ENCODE measurements at regions not wholly inside any gene's neighbourhood (a gene's known extent, or its start where the extent isn't known, plus 50 kb on each side); places are given as distances from the start of the nearest gene placed in this dataset.

DNA sequence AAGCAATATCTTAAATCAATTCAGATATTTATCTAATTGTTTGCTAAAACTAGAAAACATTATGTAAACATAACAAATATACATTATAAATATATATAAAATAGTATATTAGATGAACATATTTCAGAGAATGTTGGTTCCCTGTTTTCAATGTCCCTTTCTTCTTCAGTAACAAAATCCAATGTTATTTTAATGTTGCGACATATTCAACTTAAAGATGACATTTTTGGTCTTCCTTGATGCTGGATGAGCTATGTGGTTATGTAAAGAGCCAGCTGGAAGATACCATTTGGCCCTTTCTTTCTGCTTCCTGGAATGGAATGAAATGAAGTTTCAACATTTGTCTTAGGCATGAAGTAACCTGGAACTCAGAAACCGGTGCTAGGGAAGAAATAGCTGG is 668.1 kb upstream of the CDH6 start:
- DNase-seq (no peak), ATAC-seq (ENCODE audit: poor library complexity) (no peak)
- intact Hi-C loops (cut with DNase I, micrococcal nuclease), result no loop called here
- H3K36me3 Mint-ChIP-seq (ENCODE audit: low read depth), result no peaks in the 10 kb centered on the region
- Histone ChIP-seq H3K4me3 (ENCODE audit: low read length) (no peak overlapping the region), H3K36me3 (ENCODE audit: insufficient read depth, low read length) (no peaks in the 10 kb centered on the region), H3K9me3 (ENCODE audit: control insufficient read depth in 1 of 2, insufficient read depth in 1 of 2, low read length in 2 of 2) (peaks cover 0 to 3% of the 10 kb centered on the region in 2 experiments), H3K27me3 (ENCODE audit: control insufficient read depth in 1 of 2, insufficient read depth in 2 of 2, low read length in 2 of 2) (no peaks in the 10 kb centered on the region), H3K27ac (ENCODE audit: low read depth in 1 of 2, low read length in 2 of 2) (no peak overlapping the region), H3K4me1 (ENCODE audit: insufficient read depth, low read length) (no peaks in the 10 kb centered on the region)
- ChIA-PET CTCF (no interaction called here), POLR2A (no interaction called here)
- H3K27ac Mint-ChIP-seq, result no peak overlapping the region
- no peak overlapping the region for H3K4me3 Mint-ChIP-seq
- no peaks in the 10 kb centered on the region for H3K27me3 Mint-ChIP-seq
- H3K9me3 Mint-ChIP-seq, result peaks cover 10% of the 10 kb centered on the region
- TF ChIP-seq, protein P1, sequence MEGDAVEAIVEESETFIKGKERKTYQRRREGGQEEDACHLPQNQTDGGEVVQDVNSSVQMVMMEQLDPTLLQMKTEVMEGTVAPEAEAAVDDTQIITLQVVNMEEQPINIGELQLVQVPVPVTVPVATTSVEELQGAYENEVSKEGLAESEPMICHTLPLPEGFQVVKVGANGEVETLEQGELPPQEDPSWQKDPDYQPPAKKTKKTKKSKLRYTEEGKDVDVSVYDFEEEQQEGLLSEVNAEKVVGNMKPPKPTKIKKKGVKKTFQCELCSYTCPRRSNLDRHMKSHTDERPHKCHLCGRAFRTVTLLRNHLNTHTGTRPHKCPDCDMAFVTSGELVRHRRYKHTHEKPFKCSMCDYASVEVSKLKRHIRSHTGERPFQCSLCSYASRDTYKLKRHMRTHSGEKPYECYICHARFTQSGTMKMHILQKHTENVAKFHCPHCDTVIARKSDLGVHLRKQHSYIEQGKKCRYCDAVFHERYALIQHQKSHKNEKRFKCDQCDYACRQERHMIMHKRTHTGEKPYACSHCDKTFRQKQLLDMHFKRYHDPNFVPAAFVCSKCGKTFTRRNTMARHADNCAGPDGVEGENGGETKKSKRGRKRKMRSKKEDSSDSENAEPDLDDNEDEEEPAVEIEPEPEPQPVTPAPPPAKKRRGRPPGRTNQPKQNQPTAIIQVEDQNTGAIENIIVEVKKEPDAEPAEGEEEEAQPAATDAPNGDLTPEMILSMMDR (IDR thresholded peaks at IDR 0.05), result no peak
- H3K4me1 Mint-ChIP-seq (ENCODE audit: low read depth), result no peaks in the 10 kb centered on the region

DNA sequence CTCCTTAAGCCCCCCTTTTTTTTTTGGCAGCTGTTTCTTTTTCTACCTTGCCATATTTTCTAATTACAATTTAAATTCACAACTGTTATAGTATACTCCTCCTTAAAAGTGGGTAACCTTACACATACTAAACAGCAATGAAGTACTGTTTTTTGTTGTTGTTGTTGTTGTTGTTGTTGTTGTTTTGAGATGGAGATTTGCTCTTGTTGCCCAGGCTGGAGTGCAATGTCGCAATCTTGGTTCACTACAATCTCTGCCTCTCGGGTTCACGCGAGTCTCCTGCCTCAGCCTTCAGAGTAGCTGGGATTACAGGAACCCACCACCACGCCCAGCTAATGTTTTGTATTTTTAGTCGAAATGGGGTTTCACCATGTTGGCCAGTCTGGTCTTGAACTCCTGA is 669.1 kb upstream of the CDH6 start:
- H3K4me1 ChIP-seq (ENCODE audit: insufficient read depth, low read length), result no peaks in the 10 kb centered on the region
- no peaks in the 10 kb centered on the region for H3K36me3 ChIP-seq (ENCODE audit: insufficient read depth, low read length)
- POLR2A ChIA-PET, result no interaction called here
- H3K27me3 ChIP-seq (ENCODE audit: control insufficient read depth in 1 of 2, insufficient read depth in 2 of 2, low read length in 2 of 2), result no peaks in the 10 kb centered on the region
- DNase-seq (no peak), ATAC-seq (ENCODE audit: poor library complexity) (no peak)
- Mint-ChIP-seq H3K27me3 (no peaks in the 10 kb centered on the region), H3K4me1 (ENCODE audit: low read depth) (no peaks in the 10 kb centered on the region), H3K9me3 (peaks cover 8% of the 10 kb centered on the region), H3K4me3 (no peak overlapping the region), H3K36me3 (ENCODE audit: low read depth) (no peaks in the 10 kb centered on the region), H3K27ac (no peak overlapping the region)
- H3K4me3 ChIP-seq (ENCODE audit: low read length), result no peak overlapping the region
- intact Hi-C loops (cut with DNase I, micrococcal nuclease), result no loop called here
- CTCF ChIA-PET, result no interaction called here
- TF ChIP-seq, protein P1 (IDR thresholded peaks at IDR 0.05), result no peak
- H3K27ac ChIP-seq (ENCODE audit: low read depth in 1 of 2, low read length in 2 of 2), result no peak overlapping the region
- peaks cover 0 to 3% of the 10 kb centered on the region in 2 experiments for H3K9me3 ChIP-seq (ENCODE audit: control insufficient read depth in 1 of 2, insufficient read depth in 1 of 2, low read length in 2 of 2)

DNA sequence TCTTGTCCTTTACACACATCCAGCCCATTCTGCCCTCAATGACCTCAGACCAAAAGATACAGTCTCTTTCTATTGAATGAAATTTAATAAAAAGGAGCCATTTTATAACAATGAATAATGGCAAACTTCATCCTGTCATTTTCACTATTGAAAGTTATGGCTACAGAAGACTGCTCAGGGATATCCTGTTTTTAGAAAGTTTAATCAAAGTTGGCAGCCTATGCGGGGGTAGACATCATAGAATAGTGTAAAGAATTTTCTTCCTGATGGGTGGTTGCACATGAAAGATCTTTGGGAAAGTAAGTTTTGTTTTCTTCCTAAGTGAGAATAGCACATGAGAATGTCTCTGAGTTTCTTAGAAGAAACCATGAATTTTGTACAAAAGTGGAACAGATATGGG is 670.4 kb upstream of the CDH6 start:
- H3K9me3 Mint-ChIP-seq, result peaks cover 8% of the 10 kb centered on the region
- DNase-seq (no peak), ATAC-seq (ENCODE audit: poor library complexity) (no peak)
- Histone ChIP-seq H3K4me3 (ENCODE audit: low read length) (no peak overlapping the region), H3K36me3 (ENCODE audit: insufficient read depth, low read length) (no peaks in the 10 kb centered on the region), H3K27ac (ENCODE audit: low read depth in 1 of 2, low read length in 2 of 2) (no peak overlapping the region), H3K4me1 (ENCODE audit: insufficient read depth, low read length) (no peaks in the 10 kb centered on the region), H3K9me3 (ENCODE audit: control insufficient read depth in 1 of 2, insufficient read depth in 1 of 2, low read length in 2 of 2) (peaks cover 0 to 3% of the 10 kb centered on the region in 2 experiments), H3K27me3 (ENCODE audit: control insufficient read depth in 1 of 2, insufficient read depth in 2 of 2, low read length in 2 of 2) (no peaks in the 10 kb centered on the region)
- H3K27ac Mint-ChIP-seq, result no peak overlapping the region
- no peaks in the 10 kb centered on the region for H3K36me3 Mint-ChIP-seq (ENCODE audit: low read depth)
- no peaks in the 10 kb centered on the region for H3K27me3 Mint-ChIP-seq
- ChIA-PET POLR2A (no interaction called here), CTCF (no interaction called here)
- H3K4me1 Mint-ChIP-seq (ENCODE audit: low read depth), result no peaks in the 10 kb centered on the region
- no peak overlapping the region for H3K4me3 Mint-ChIP-seq
- TF ChIP-seq, protein P1 (IDR thresholded peaks at IDR 0.05), result no peak
- intact Hi-C loops (cut with DNase I, micrococcal nuclease), result no loop called here

All from CD4-positive, alpha-beta T cell (primary cell).